ENCODE measurements at regions not wholly inside any gene's neighbourhood (a gene's known extent, or its start where the extent isn't known, plus 50 kb on each side); places are given as distances from the start of the nearest gene placed in this dataset.

DNA sequence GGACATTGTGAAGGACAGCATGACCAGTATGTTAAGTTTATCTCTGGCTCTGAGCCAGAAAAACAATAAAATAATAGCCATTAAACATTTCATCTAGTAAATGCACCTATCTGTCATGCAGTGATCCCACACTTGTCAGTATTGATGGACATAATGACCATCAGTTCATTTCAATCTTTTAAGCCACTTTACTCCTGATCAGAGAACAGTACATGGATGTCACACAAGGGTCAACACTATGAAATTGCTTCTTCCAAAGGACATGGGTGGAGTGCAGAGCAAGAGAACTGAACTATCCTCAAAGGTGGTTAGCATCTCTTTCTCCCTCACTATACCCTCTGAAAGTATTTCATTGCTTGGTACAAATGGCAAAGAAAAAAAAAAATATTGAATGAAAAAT is 816.0 kb upstream of the GYPC start:
- no peak overlapping the region for H4K91ac ChIP-seq (ENCODE audit: insufficient read depth, low read depth, low read length)
- H3K4ac ChIP-seq (ENCODE audit: low read depth, low read length): no peak overlapping the region
- no TSS peak for BruUV-seq (replicated peaks)
- POLR2A ChIA-PET (ENCODE audit: unreplicated experiment): no interaction called here
- H2BK5ac ChIP-seq (ENCODE audit: low read depth, low read length, poor library complexity, severe bottlenecking): no peak overlapping the region
- CTCF ChIA-PET: no interaction called here
- no peak overlapping the region for H2BK20ac ChIP-seq (ENCODE audit: low read depth, low read length)
- no peak overlapping the region for H3K27ac ChIP-seq (ENCODE audit: insufficient read depth, low read length)
- no peak for TF ChIP-seq CHD1 (IDR thresholded peaks at IDR 0.05; ENCODE audit: low read depth, low read length)
- TF ChIP-seq SMC3 (IDR thresholded peaks at IDR 0.05; ENCODE audit: low read depth, low read length): no peak
- TF ChIP-seq, protein P1, sequence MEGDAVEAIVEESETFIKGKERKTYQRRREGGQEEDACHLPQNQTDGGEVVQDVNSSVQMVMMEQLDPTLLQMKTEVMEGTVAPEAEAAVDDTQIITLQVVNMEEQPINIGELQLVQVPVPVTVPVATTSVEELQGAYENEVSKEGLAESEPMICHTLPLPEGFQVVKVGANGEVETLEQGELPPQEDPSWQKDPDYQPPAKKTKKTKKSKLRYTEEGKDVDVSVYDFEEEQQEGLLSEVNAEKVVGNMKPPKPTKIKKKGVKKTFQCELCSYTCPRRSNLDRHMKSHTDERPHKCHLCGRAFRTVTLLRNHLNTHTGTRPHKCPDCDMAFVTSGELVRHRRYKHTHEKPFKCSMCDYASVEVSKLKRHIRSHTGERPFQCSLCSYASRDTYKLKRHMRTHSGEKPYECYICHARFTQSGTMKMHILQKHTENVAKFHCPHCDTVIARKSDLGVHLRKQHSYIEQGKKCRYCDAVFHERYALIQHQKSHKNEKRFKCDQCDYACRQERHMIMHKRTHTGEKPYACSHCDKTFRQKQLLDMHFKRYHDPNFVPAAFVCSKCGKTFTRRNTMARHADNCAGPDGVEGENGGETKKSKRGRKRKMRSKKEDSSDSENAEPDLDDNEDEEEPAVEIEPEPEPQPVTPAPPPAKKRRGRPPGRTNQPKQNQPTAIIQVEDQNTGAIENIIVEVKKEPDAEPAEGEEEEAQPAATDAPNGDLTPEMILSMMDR (conservative IDR thresholded peaks at IDR 0.05; ENCODE audit: low read depth, low read length): no peak
- TF ChIP-seq CEBPB (IDR thresholded peaks at IDR 0.05; ENCODE audit: low read depth, low read length): no peak
- TF ChIP-seq RFX5 (IDR thresholded peaks at IDR 0.05; ENCODE audit: low read depth, low read length): no peak
- TF ChIP-seq FOS (IDR thresholded peaks at IDR 0.05; ENCODE audit: low read depth, low read length): no peak
- TF ChIP-seq, protein P2, sequence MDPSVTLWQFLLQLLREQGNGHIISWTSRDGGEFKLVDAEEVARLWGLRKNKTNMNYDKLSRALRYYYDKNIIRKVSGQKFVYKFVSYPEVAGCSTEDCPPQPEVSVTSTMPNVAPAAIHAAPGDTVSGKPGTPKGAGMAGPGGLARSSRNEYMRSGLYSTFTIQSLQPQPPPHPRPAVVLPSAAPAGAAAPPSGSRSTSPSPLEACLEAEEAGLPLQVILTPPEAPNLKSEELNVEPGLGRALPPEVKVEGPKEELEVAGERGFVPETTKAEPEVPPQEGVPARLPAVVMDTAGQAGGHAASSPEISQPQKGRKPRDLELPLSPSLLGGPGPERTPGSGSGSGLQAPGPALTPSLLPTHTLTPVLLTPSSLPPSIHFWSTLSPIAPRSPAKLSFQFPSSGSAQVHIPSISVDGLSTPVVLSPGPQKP (IDR thresholded peaks at IDR 0.05; ENCODE audit: borderline replicate concordance, low read depth, low read length): no peak
- no peak for TF ChIP-seq RAD21 (IDR thresholded peaks at IDR 0.05; ENCODE audit: low read length)
- no peak for TF ChIP-seq POLR2A (IDR thresholded peaks at IDR 0.05; ENCODE audit: low read depth, low read length)
- no peak for TF ChIP-seq MAFK (IDR thresholded peaks at IDR 0.05; ENCODE audit: low read depth, low read length)
- TF ChIP-seq, protein P3, sequence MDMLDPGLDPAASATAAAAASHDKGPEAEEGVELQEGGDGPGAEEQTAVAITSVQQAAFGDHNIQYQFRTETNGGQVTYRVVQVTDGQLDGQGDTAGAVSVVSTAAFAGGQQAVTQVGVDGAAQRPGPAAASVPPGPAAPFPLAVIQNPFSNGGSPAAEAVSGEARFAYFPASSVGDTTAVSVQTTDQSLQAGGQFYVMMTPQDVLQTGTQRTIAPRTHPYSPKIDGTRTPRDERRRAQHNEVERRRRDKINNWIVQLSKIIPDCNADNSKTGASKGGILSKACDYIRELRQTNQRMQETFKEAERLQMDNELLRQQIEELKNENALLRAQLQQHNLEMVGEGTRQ (IDR thresholded peaks at IDR 0.05; ENCODE audit: low read depth, low read length): no peak
- no peak for TF ChIP-seq RCOR1 (IDR thresholded peaks at IDR 0.05; ENCODE audit: insufficient replicate concordance, low read length)
- TF ChIP-seq BHLHE40 (IDR thresholded peaks at IDR 0.05; ENCODE audit: low read depth, low read length): no peak
- no peak for TF ChIP-seq NFE2L2 (IDR thresholded peaks at IDR 0.05; ENCODE audit: low read depth, low read length)
- TF ChIP-seq MXI1 (IDR thresholded peaks at IDR 0.05; ENCODE audit: borderline replicate concordance, low read depth, low read length): no peak
- no peak for TF ChIP-seq MAZ (IDR thresholded peaks at IDR 0.05; ENCODE audit: borderline replicate concordance, low read depth, low read length)
- no peaks in the 10 kb centered on the region for H3K4me1 ChIP-seq (ENCODE audit: control insufficient read depth, insufficient read depth, low read length)
- no peaks in the 10 kb centered on the region for H3K27me3 ChIP-seq (ENCODE audit: control insufficient read depth, insufficient read depth, low read length)
- no peak for DNase-seq
- H4K20me1 ChIP-seq (ENCODE audit: insufficient read depth, low read length): no peaks in the 10 kb centered on the region
- H2AK9ac ChIP-seq (replicated peaks; ENCODE audit: low read depth, low read length, poor library complexity): no peak overlapping the region
- no peak overlapping the region for H2AK5ac ChIP-seq (ENCODE audit: low read depth, low read length)
- in situ Hi-C loops (cut with MboI; ENCODE audit: low sequenced_read_pairs) (no loop called here), intact Hi-C loops (cut with micrococcal nuclease) (no loop called here), dilution Hi-C loops (cut with HindIII; ENCODE audit: low sequenced_read_pairs, unreplicated experiment) (no loop called here)
- no peak overlapping the region for H3K23ac ChIP-seq (ENCODE audit: low read depth, low read length)
- no peaks in the 10 kb centered on the region for H3K9me1 ChIP-seq (ENCODE audit: insufficient read depth, low read length)
- no peak overlapping the region for H2AFZ ChIP-seq (replicated peaks; ENCODE audit: low read length, poor library complexity)
- H3K4me2 ChIP-seq (ENCODE audit: low read depth, low read length): no peak overlapping the region
- H3K36me3 ChIP-seq (ENCODE audit: control insufficient read depth, insufficient read depth, low read length): no peaks in the 10 kb centered on the region
- H3K9me3 ChIP-seq (ENCODE audit: control insufficient read depth, insufficient read depth, low read length): peaks cover 16% of the 10 kb centered on the region; the same call in 1 of the 2 replicates
- H3K18ac ChIP-seq (ENCODE audit: low read depth, low read length): no peak overlapping the region
- no peak overlapping the region for H3K14ac ChIP-seq (replicated peaks; ENCODE audit: low read depth, low read length)
- H3K9ac ChIP-seq (ENCODE audit: low read depth, low read length): no peak overlapping the region
- no peak overlapping the region for H4K5ac ChIP-seq (ENCODE audit: low read depth, low read length)
- no peak overlapping the region for H2BK120ac ChIP-seq (ENCODE audit: low read depth, low read length)
- no peak overlapping the region for H4K8ac ChIP-seq (ENCODE audit: low read depth in 2 of 2, low read length in 2 of 2)
- no peak overlapping the region for H2BK15ac ChIP-seq (ENCODE audit: low read depth, low read length)
- no peak overlapping the region for H3K4me3 ChIP-seq (ENCODE audit: insufficient read depth, low read depth, low read length)
- no peaks in the 10 kb centered on the region for H3K79me1 ChIP-seq (ENCODE audit: low read depth in 1 of 2, low read length in 2 of 2)
- H3K56ac ChIP-seq (ENCODE audit: extremely low read depth, insufficient read depth, low read length): no peak overlapping the region
- no peak for ATAC-seq (ENCODE audit: low read depth)

Measured in IMR-90 (cell line).